Lung (tissue), 11 donors: ENCODE measurements at regions not wholly inside any gene's neighbourhood (a gene's known extent, or its start where the extent isn't known, plus 50 kb on each side); places are given as distances from the start of the nearest gene placed in this dataset.

Experiments
- ATAC-seq: fragments of 200-7000 bp; cut with Tn5 transposase; one replicate; pipeline ENCODE4 v1.9.1; 2020; ENCODE audit warnings: moderate number of reproducible peaks; ENCODE audit not compliant: insufficient read depth, low FRiP score
- DNase-seq, 3 donors: peaks; one replicate each; pipeline ENCODE4 v3.0.0-alpha.2; 2013 to 2017
- H3K27ac ChIP-seq, 2 donors: one replicate each; pipeline ENCODE4 v1.5.1; 2013; ENCODE audit warnings: mild to moderate bottlenecking in 2 of 2, moderate library complexity in 2 of 2, control low read depth in 1 of 2, inconsistent platforms in 1 of 2, low read depth in 1 of 2, low read length in 1 of 2
- H3K27me3 ChIP-seq, 3 donors: one replicate each; pipeline ENCODE4 v1.5.1; 2013; ENCODE audit warnings: low read length in 2 of 3; ENCODE audit not compliant: control insufficient read depth in 3 of 3, insufficient read depth in 3 of 3
- H3K36me3 ChIP-seq, 4 donors: one replicate each; pipeline ENCODE4 v1.5.1; 2013; ENCODE audit warnings: low read length in 4 of 4, mild to moderate bottlenecking in 1 of 4, moderate library complexity in 1 of 4; ENCODE audit not compliant: control insufficient read depth in 4 of 4, insufficient read depth in 4 of 4
- H3K4me1 ChIP-seq, 5 donors: one replicate each; pipeline ENCODE4 v1.5.1; 2013; ENCODE audit warnings: low read length in 5 of 5, mild to moderate bottlenecking in 2 of 5, moderate library complexity in 1 of 5; ENCODE audit not compliant: control insufficient read depth in 5 of 5, insufficient read depth in 5 of 5
- H3K4me3 ChIP-seq: one replicate; pipeline ENCODE4 v1.5.1; 2013; ENCODE audit warnings: mild to moderate bottlenecking, control low read depth, moderate library complexity
- H3K9ac ChIP-seq, 2 donors: one replicate each; pipeline ENCODE4 v1.5.1; 2013; ENCODE audit warnings: low read length in 2 of 2, control low read depth in 1 of 2; ENCODE audit not compliant: insufficient read depth in 1 of 2
- H3K9me3 ChIP-seq, 4 donors: one replicate each; pipeline ENCODE4 v1.5.1; 2013; ENCODE audit warnings: low read length in 3 of 4, mild to moderate bottlenecking in 1 of 4, moderate library complexity in 1 of 4; ENCODE audit not compliant: control insufficient read depth in 4 of 4, insufficient read depth in 3 of 4
- CTCF ChIP-seq: IDR thresholded peaks from 2 replicates; pipeline ENCODE4 v1.5.1; 2012; ENCODE audit warnings: mild to moderate bottlenecking; ENCODE audit errors: control extremely low read depth, extremely low read depth
- WGBS, 2 donors: extraction: QIAGEN DNeasy Blood & Tissue Kit; methylation state at CpG; one replicate each; pipeline ENCODE4 v1.1.7; 2013; 5-methylcytosine and 5-hydroxymethylcytosine counted together
- donor health status: control.
- donor health status: control.
- donor health status: Bipolar disorder and iron deficiency.
- donor health status: healthy.
- donor health status: DM: yes; HTN: yes; CAD: no.

DNA sequence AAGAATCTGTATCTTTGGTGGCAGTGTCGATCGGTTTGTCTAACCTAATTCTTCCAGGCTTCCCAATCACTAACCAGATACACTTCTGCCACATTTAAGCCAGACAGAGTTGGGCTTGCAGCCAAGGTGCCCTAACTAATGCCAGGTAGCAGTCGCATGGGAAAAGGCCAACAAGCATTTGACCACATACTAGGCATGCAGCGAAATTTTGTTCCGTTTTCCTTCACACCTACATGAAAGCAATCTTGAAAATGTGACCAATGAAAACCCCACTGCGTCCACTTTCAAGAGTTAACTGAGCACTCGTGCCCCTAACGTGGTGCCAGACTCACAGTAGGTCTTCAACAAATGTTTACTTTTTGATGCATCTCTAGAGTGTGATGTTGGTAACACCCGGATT is 192.2 kb upstream of the TPM1 start:
- TF ChIP-seq CTCF, result no peak
- H3K36me3 ChIP-seq, result no peaks in the 10 kb centered on the region
- ATAC-seq, result no peak
- H3K9ac ChIP-seq, result no peak overlapping the region
- no peak for DNase-seq
- H3K9me3 ChIP-seq, result peaks cover 0 to 3% (median 0%) of the 10 kb centered on the region in 4 donors
- H3K4me1 ChIP-seq, result peaks cover 0 to 24% (median 5%) of the 10 kb centered on the region in 5 donors
- whole genome bisulfite sequencing, 2 donors, result 88 to 91% methylated on average over 9 of the region's 9 CpGs
- no peak overlapping the region for H3K27ac ChIP-seq
- H3K27me3 ChIP-seq, result no peaks in the 10 kb centered on the region
- H3K4me3 ChIP-seq, result no peak overlapping the region

DNA sequence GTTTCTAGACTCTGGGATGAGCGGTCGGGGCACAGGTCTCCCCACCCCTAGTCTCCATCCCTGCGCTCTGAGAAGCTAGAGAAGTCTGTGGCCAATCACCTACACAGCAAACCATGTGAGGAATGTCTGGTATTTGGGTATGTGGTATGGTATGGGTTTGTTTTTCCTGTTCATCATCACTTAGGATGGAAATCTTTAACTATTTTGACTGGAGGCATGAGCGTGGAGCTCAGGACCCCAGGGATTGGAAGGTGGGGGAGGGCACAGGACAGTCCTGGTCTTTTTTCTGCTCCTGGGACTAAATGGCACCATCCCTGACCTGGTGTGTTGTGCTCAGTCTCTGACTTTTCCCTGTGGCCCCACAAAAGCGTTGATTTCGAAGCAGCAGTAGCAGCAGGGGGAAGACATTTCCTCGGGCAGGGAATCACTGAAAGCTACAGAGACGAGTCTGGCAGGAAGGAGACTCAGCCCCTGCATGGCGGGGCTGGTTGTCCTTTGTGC is 191.7 kb upstream of the TPM1 start:
- H3K9ac ChIP-seq, result no peak overlapping the region
- ATAC-seq, result no peak
- no peak for TF ChIP-seq CTCF
- peaks cover 0 to 24% (median 5%) of the 10 kb centered on the region in 5 donors for H3K4me1 ChIP-seq
- H3K9me3 ChIP-seq, result peaks cover 0 to 3% (median 0%) of the 10 kb centered on the region in 4 donors
- no peaks in the 10 kb centered on the region for H3K36me3 ChIP-seq
- no peaks in the 10 kb centered on the region for H3K27me3 ChIP-seq
- no peak for DNase-seq
- 69 to 81% methylated on average over 9 of the region's 9 CpGs for whole genome bisulfite sequencing, 2 donors
- H3K4me3 ChIP-seq, result no peak overlapping the region
- H3K27ac ChIP-seq, result no peak overlapping the region

DNA sequence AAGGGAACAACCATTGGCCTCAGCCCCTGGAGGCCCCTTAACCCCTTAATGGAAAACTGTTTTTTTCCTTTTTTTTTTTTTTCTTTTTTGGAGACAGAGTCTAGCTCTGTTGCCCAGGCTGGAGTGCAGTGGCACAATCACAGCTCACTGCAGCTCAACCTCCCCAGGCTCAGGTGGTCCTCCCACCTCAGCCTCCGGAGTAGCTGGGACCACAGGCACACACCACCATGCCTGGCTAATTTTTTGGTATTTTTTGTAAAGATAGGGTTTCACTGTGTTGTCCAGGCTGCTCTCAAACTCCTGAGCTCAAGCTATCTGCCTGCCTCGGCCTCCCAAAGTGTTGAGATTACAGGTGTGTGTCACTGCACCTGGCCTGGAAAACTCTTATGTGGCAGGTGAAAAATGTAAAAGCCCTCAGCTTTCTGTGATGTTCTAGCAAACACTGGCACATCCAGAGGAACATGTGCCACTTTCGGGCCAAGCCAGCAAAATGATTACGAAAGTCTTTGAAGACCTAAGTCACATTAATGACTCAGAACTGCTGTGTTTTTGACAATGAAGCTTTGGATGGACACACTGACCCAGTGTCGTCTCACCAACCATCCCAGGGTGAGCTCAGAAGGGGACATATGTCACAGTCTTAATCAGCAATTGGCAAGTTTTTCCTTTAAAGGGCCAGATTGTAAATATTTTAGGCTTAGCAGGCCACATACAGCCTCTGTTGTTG is 189.3 kb upstream of the TPM1 start:
- TF ChIP-seq CTCF, result no peak
- no peaks in the 10 kb centered on the region for H3K36me3 ChIP-seq
- H3K4me3 ChIP-seq, result no peak overlapping the region
- 76% methylated on average over 5 of the region's 5 CpGs for WGBS, 2 donors
- peaks cover 0 to 23% (median 5%) of the 10 kb centered on the region in 5 donors for H3K4me1 ChIP-seq
- DNase-seq (no peak), ATAC-seq (no peak)
- no peaks in the 10 kb centered on the region for H3K27me3 ChIP-seq
- H3K9ac ChIP-seq, result no peak overlapping the region
- no peaks in the 10 kb centered on the region for H3K9me3 ChIP-seq
- H3K27ac ChIP-seq, result no peak overlapping the region
